SKM-1 treated with dmso at 0.1 percent for 144 hours (cell line): ENCODE measurements at regions not wholly inside any gene's neighbourhood (a gene's known extent, or its start where the extent isn't known, plus 50 kb on each side); places are given as distances from the start of the nearest gene placed in this dataset.
"Not testable (repeated sequence)": the region's sequence is repeated elsewhere in the genome, so short reads cannot be mapped to it uniquely, and the experiment has no call there.

Experiments
- DNase-seq: peaks from one replicate; lab custom pipeline; 2025; ENCODE audit not compliant: unreplicated experiment; lab: John Stamatoyannopoulos, UW

DNA sequence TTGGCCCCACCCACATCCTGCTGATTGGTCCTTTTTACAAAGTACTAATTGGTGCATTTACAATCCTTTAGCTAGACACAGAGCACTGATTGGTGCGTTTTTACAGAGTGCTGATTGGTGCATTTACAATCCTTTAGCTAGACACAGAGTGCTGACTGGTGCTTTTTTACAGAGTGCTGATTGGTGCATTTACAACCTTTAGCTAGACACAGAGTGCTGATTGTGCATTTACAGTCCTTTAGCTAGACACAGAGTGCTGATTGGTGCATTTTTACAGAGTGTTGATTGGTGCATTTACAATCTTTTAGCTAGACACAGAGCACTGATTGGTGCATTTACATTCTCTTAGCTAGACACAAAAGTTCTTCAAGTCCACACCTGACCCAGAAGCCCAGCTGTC, 144.2 kb upstream of the XIRP2 start:
- DNase-seq: not testable (repeated sequence)

DNA sequence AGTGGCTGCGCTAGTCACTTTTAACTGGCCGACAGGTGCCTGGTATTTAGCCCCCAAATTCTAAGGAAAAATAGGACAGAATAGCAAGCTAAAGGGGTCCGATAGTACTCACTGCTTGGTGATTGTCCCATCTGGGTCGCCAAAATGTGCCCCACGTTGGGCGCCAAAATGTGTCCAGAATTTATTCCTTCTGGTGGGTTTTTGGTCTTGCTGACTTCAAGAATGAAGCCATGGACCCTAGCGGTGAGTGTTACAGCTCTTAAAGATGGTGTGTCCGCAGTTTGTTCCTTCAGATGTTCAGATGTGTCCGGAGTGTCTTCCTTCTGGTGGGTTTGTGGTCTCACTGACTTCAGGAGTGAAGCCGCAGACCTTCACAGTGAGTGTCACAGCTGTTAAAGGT, 144.8 kb upstream of the XIRP2 start:
- not testable (repeated sequence) for DNase-seq

DNA sequence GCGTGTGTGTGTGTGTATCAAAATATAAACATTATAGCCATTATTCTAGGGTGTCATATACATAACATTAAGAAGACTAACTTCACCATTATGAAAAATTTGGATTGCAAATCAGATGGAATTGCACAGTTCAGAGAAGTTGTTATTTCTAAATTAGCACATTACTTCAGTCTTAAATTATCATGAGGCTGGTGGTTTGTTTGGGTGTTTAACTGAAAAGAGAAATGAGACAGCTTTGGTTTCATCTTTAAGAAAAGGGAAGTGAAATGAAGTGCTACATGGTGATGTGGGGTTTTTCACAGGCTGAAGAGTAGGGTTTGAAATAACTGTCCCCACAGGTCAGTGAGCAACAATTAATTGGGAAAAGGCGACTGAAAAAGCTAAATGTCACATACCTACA, 161.2 kb upstream of the XIRP2 start:
- peak; percentile 40 for DNase-seq

DNA sequence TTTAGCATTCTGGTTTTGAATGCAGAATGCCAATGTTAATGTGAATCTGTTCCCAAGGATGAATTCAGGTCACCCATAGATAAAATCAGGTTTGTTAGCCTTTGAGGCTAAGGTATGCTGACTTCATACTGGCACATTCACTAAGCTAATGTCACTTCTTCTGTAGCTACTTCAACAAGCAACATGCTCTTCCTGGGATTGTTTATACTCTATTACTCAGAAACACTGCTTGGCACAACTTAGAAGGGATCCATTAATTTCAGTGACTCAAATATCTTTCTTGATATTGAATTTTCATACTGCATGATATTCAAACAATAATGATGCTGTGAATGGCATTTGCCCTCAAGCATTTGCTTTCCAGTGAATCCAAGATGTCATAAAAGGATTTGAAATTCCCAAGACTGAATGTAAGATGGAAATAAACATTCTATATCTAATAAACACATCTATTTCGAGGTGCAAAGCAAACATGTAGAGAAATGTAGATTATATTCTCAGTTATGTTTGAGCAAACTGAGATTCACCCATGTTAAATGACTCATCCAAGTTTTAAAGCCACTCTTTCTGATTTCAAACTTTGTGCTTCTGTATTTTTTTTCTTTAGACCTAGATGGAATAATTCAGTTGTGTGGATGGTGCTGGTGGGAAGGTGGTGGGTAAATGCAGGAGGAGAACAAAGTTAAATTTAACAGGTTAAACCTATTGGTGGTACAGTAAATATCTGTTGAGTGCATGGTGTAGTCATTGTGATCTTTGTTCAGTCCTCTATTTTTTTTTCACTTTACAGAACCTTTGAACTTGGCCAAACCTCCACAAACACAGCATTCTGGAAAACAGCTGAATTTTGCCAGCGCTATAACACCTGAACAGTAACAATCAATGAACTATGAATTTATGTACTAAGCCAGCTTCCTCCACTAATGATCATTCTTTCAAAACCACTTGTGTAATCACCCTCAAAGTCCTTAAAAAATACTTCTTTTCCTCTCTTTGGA, 162.1 kb upstream of the XIRP2 start:
- no peak for DNase-seq

DNA sequence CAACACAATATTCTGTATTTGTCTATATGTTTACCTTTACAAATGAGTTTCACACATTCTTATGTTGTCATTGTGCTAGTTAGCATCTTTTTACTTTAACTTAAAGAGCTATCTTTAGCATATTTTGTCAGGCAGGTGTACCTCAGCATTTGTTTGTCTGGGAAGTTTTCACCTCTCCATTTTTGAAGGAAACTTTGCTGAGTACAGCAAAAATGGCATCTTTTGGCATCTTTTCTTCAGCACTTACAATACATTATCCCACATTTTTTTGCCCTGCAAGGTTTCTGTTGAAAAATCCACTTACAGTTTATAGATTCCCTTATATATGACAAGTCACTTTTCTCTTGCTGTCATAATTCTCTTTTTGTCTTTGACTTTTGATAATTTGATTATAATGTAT, 171.3 kb upstream of the XIRP2 start:
- DNase-seq: no peak

DNA sequence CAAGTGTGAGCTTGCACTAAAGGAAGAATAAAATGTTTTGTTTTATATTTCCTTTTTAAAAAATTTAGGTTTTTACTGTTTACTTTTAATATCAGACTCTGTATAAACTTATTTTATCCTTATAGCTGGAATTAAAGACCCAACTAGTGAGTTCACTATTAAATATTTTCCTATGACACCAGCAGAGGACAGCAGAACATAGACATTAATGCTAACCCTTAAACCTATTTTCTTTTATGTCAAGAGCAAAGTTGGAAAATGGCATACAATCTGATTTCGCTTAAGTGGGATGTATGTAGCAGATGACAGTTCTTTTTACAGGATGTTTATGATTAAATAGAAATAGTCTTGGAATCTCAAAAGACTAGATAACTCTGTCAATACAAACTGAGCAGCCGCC, 188.2 kb upstream of the XIRP2 start:
- DNase-seq: no peak

DNA sequence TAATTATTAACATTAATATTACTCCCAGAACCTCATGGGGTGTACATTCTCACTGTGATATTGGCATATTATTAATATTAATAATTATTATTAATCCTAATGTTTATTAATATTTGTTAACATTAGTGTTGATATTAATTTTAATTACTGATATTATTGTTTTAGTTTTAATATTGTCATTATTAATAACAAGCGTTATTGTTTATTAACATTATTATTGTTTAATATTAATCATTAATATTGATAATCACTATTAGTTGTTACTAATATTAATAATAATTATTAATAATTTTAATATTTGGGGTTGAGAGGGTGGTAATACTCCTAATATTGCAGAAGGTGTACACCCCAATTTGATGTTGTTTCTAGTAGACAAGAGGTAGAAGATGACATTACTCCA, 193.1 kb upstream of the XIRP2 start:
- DNase-seq: no peak

DNA sequence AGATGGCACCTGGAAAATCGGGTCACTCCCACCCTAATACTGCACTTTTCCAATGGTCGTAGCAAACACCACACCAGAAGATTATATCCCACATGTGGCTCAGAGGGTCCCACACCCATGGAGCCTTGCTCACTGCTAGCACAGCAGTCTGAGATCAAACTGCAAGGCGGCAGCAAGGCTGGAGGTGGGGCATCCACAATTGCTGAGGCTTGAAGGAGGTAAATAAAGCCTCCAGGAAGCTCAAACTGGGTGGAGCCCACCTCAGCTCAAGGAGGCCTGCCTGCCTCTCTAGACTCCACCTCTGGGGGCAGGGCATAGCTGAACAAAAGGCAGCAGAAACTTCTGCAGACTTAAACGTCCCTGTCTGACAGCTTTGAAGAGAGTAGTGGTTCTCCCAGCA, 192.0 kb upstream of the SCN7A start:
- not testable (repeated sequence) for DNase-seq

DNA sequence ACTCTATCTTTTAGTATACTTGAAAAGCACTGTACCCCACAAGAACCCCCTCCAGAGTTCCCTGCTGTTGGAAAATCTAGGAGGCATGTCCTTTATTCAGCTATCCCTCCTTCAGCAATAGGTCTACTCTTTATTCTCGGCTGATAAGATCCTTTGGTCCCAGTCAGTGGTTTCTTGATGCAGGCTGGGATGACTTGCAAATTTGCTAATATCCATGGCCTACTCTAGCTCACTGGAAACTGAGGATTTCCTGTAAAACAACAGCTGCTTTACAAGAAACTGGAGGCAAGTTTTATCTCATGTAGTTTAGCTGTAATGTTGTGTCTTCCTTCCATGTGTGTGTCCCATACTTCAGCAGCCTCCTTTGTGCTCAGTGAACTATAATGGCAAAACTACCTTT, 183.9 kb upstream of the SCN7A start:
- no peak for DNase-seq

DNA sequence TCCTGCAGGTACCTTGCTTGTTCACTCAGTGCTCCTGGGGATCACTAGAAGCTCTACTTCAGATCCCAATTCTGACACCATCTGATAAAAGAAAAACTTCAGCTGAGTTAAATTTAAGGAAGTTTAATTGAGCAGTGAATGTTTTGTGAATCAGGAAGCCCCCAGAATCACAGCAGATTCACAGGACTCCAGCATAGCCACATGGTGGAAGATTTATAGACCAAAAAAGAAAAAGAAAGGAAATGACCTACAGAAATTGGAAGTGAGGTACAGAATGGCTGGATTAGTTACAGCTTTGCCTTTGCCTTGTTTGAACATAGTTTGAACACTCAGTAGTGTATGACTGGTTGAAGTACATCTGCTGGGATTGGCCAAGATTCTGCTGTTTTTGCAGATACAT, 182.7 kb upstream of the SCN7A start:
- DNase-seq: no peak

DNA sequence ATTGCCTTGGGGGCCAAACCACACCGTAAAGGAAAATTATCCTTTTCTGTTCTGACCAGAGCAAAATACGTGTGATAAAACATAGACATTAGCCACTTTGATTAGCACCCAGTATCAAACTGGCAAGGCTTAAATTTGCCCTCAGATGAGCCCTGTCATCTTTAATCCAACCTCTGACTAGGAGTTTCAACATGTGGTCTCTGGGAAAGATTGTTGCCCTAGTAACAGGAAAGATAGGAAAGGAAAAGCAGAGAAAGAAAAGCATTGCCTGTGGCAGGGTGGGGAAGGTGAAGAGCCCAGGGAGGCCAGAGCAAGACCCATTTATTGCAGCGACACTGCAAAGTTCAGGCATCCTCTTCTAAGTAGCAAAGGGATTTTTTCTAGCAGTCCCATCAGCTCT, 181.5 kb upstream of the SCN7A start:
- no peak for DNase-seq

DNA sequence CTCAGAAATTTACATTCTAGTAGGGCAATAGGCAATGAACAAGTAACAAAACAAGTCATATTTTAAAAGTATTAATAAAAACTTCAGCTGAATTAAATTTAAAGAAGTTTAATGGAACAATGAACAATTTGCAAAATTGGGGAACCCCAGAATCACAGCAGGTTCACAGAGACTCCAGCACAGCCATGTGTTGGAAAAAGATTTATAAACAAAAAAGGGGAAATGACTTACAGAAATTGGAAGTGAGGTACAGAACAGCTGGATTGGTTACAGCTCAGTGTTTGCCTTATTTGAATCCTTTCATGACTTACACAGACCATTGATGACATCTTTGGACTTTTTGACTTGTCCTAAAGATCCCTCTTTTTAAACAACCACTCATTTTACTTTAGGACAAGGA, 179.9 kb upstream of the SCN7A start:
- DNase-seq: no peak

DNA sequence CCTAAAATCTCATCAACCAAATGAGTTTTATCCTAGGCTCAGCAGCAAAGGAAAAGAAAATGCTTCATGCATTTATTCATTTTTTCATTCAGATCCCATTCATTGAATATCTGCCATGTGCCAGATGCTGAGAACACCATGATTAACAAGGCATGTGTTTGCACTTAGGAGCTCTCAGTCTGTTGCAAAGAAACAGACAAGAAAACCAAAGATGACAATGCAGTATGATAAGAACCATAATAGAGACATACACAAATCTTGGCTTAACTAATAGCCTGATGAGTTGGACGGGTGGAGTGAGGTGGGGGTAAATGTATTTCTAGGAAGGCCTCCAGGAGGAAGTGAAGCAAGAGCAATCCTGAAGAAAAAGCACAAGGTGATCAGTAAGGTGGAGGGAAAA, 177.8 kb upstream of the SCN7A start:
- DNase-seq: no peak

DNA sequence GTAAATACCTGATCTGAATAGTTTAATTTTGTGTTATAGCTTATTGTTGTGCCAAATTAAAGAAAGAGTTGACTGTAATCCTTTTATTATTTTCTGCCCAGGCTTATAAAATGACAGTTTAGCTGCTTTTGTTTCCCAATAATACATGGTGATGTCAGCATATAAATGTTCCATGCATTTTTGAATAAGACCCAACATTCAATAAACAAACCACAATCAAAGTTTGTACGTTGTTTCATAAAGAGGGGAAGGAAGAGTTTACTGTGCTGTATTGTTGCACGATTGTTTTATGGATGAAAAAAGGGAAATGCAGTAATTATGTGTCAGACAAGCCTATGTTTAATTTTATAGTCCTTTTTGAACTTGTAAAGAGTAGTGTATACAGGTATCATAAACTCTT, 177.2 kb upstream of the SCN7A start:
- no peak for DNase-seq

DNA sequence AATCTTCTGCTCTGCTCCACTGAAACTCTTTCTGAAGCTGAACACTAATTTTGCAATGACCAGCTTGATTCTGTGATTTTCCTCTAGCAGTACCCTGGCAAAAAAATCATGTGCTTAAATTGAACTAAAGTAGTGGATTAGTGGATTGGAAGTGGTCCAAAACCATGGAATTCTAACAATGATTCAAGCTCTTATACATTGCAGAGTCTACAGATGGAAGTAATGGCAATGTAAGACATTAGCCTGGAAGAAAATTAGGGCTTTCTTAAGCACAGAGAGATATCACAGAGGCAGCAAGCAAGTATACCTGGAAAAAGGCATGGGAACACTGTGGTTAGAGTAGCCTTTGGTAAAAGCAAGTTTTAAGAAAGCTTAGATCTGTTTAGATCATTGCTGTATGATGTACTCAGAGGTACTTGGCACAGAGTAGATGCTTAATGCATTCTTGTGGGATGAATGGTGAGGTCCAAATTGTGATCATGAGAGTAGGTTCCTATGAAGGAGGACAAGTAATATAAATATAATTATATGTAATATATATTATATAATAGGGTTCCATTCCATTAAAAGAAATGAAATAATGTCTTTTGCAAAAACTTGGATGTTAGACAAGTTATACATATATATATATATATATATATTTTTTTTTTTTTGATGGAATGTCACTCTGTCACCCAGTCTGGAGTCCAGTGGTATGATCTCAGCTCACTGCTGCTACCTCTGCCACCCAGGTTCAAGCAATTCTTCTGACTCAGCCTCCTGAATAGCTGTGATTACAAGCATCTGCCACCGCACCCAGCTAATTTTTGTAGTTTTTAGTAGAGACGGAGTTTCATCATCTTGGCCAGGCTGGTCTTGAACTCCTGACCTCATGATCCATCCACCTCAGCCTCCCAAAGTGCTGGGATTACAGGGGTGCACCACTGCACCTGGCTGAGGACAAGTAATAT, 172.2 kb upstream of the SCN7A start:
- DNase-seq: no peak

DNA sequence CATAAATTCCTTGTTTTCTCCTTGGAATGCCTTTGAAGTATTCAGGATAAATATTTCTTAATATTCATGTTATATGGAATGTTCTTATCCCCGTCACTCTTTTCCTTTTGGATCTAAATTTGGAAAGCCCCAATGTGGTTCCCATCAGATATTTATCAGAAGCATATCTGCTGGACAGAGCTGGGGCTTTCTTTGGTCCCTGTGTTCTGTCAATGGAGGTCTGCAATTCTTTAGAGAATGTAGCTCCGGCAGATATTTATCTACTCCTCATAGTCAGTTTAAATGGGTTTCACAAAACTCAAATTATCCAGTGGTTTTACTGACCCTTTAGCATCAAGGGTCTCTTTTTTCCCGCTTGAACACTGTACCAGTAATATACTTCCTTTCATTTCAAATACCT, 167.8 kb upstream of the SCN7A start:
- DNase-seq: no peak

DNA sequence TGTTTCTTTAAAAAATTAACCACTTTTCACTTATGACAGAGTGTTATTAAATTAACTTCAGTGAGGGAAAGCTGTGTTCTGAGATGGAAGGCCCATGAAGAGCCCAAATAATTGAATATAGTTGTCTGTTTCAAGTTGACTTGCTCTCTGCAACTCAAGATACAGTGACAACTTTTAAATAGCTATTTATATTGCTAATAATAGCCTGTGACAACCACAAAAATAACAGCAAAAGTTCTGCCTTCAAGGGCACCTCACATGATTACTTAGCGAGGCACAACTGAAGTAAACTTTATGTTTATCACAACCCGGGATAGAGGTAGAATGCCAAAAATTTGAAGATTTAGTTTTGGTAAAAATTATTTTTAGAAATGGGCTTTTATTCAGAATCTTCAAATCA, 167.3 kb upstream of the SCN7A start:
- DNase-seq: no peak

DNA sequence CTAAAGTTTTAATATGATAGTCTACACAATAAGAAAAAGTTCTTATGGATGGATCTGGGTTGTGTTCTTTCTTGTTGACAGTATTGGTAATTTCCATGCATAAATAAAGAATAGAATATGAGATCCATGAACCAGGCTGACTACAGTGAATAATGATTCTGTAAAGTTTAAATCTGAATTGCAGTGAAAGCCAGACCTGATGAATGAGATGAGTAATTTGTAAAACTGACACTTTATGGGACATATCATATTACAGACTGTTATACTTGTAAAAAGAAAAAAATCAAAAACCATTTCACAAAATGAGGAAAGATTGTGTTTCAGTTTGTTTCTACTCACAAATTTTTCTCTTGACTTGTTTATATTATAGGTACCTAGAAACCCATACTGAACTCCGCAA, 164.9 kb upstream of the SCN7A start:
- no peak for DNase-seq

DNA sequence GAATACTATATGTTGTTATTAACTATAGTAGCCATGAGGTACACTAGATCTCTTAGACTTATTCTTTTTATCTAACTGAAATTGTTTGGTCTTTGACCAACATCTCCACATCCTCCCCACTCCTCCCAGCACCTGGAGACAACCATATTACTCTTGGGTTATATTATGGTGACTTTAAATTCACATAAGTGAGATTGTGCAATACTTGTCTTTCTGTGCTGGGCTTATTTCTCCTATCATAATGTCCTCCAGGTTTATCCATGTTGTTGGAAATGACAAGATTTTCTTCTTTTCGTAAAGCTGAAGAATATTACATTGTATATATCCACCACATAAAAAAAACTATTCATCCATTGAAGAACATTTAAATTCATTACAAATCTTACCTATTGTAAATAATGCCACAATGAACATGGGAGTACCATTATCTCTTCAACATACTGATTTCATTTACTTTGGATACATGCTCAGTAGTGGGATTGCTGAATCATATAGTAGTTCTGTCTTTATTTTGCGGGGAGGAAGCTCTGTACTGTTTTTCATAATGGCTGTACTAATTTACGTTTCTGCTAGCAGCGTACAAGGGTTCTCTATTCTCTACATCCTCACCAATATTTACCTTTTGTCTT, 159.2 kb upstream of the SCN7A start:
- no peak for DNase-seq

DNA sequence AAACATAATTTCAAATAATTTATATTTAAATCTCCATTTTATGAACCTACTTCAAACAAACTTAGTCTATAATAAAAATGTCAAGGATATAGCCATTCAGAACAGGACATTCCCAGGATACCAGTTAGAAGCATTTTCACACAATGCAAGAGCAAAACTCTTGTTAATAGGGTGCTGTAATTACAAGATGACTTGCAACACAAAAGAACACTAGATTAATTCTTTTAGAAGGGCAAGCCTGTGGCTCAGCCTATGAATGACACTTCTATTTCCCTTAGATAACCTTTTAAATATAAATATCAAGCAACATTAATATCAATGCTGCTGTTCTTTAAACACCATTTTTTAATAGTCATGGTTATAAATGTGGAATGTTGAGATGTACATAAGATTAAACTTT, 157.9 kb upstream of the SCN7A start:
- no peak for DNase-seq

DNA sequence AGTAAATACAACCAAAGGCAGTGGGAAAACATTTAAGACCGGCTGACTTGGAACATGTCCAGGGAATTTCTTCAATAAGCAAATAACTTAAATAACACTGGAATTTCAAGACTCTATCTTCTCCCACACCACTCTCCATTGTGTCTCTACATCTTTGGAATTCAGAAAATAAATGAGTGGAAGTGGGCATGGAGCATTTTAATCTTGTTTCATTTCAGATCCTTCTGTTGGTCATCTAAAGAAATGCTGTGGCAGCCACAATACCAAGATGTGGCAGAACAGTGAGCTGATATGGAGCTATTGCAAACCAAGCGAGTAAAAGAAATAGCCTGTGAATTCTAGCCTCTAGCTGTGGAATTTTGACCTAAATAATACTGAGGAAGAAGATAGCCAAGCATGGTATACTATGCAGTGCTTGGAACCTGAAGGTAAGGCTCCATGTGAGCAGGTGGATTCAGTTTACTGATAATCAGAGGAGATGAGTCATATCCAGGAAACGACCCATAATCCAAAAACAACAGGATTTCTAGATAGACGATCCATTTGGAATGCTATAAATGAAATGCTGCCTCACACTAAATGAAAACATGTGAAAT, 157.1 kb upstream of the SCN7A start:
- no peak for DNase-seq
